Esophagus squamous epithelium (tissue), 5 donors: ENCODE measurements at regions not wholly inside any gene's neighbourhood (a gene's known extent, or its start where the extent isn't known, plus 50 kb on each side); places are given as distances from the start of the nearest gene placed in this dataset.

Experiments
- DNase-seq: peaks from one replicate; lab custom pipeline; 2025; lab: John Stamatoyannopoulos, UW
- H3K27ac ChIP-seq, 4 donors: fragments of 200-600 bp; sonication (generic); one replicate each; pipeline ENCODE4 v1.5.1; 2016 to 2019; ENCODE audit warnings: mild to moderate bottlenecking in 1 of 4
- H3K27me3 ChIP-seq, 4 donors: fragments of 200-600 bp; sonication (generic); 1 replicate in 3 of 4; 2 replicates in 1 of 4; pipeline versions ENCODE4 v1.5.1 to v1.6.0; 2017 to 2021; ENCODE audit warnings: antibody characterized with exemption in 1 of 4
- H3K36me3 ChIP-seq, 3 donors: fragments of 200-600 bp; sonication (generic); one replicate each; pipeline ENCODE4 v1.5.1; 2016 to 2019
- H3K4me1 ChIP-seq, 3 donors: fragments of 200-600 bp; sonication (generic); one replicate each; pipeline ENCODE4 v1.5.1; 2017 to 2019
- H3K4me3 ChIP-seq, 4 donors: fragments of 200-600 bp; sonication (generic); 1 replicate in 3 of 4; 2 replicates in 1 of 4; pipeline ENCODE4 v1.5.1; 2016 to 2019; ENCODE audit warnings: mild to moderate bottlenecking in 2 of 4, moderate library complexity in 1 of 4
- H3K9me3 ChIP-seq, 3 donors: fragments of 200-600 bp; sonication (generic); one replicate each; pipeline ENCODE4 v1.5.1; 2016 to 2019
- CTCF ChIP-seq, 6 experiments: fragments of 450-650 bp in 4 of 6; fragments of 200-600 bp in 2 of 6; sonication (generic) in 2 of 6; IDR thresholded peaks; one replicate each; pipeline ENCODE4 v1.5.1; 2016 to 2019; ENCODE audit warnings: antibody characterized with exemption in 6 of 6, mild to moderate bottlenecking in 4 of 6, moderate library complexity in 4 of 6
- POLR2A ChIP-seq, 4 donors: fragments of 450-650 bp; IDR thresholded peaks; one replicate each; pipeline ENCODE4 v1.6.1; 2017; ENCODE audit warnings: antibody characterized with exemption in 4 of 4, mild to moderate bottlenecking in 4 of 4, moderate library complexity in 3 of 4
- WGBS, 2 donors: methylation state at CpG; one replicate each; pipeline ENCODE4 v1.1.5; 2018; 5-methylcytosine and 5-hydroxymethylcytosine counted together
- intact Hi-C: fragments of 100-400 bp; cut with DNase I; formaldehyde crosslinking; loops from one replicate; pipeline ENCODE4 v1.15.0; 2022
- donor health status: DM: yes; HTN: yes; CAD: no.

DNA sequence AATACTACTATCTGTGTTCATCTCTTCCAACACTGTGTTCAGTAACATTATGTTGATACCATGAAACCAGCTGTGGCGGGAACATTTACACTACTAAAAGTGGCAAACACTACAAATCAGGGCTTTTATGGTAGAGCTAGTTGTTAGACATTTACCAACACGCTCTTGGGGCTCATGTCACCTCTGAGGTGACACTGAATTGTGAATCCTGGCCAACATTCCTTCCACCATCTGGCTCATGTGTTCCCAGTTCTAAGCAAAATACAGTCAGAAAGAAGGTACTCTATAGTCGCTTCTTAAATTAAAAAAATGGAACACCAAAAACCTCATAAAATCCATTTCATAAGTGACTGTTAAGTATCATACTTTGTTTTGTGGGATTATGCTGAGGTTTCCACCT is 436.6 kb downstream of the FUT8 start:
- Histone ChIP-seq H3K4me1 (no peaks in the 10 kb centered on the region), H3K36me3 (no peaks in the 10 kb centered on the region), H3K9me3 (no peaks in the 10 kb centered on the region), H3K4me3 (no peak overlapping the region), H3K27me3 (no peaks in the 10 kb centered on the region), H3K27ac (no peak overlapping the region)
- DNase-seq: no peak
- intact Hi-C loops: no loop called here
- TF ChIP-seq CTCF (IDR thresholded peaks at IDR 0.05) (no peak), POLR2A (IDR thresholded peaks at IDR 0.05) (no peak)
- 86 to 87% methylated on average over 3 of the region's 3 CpGs for WGBS, 2 donors

GRCh38 chr14:65849558-65849957 is 437.0 kb downstream of the FUT8 start:
- Histone ChIP-seq H3K4me3 (no peak overlapping the region), H3K9me3 (no peaks in the 10 kb centered on the region), H3K27ac (no peak overlapping the region), H3K4me1 (no peaks in the 10 kb centered on the region), H3K36me3 (no peaks in the 10 kb centered on the region), H3K27me3 (no peaks in the 10 kb centered on the region)
- intact Hi-C loops: no loop called here
- no peak for TF ChIP-seq POLR2A (IDR thresholded peaks at IDR 0.05)
- TF ChIP-seq CTCF (IDR thresholded peaks at IDR 0.05): no peak
- DNase-seq: no peak
- 34 to 56% methylated on average over 1 to 2 of the region's 2 CpGs for WGBS, 2 donors

- WGBS, 2 donors: 72 to 84% methylated on average over 10 of the region's 10 CpGs
- intact Hi-C loops: no loop called here
- TF ChIP-seq CTCF (IDR thresholded peaks at IDR 0.05): no peak
- TF ChIP-seq POLR2A (IDR thresholded peaks at IDR 0.05): no peak
- no peaks in the 10 kb centered on the region for H3K4me1 ChIP-seq
- H3K27ac ChIP-seq: peak overlapping the region in 1 of 4 donors; percentile 26
- no peaks in the 10 kb centered on the region for H3K9me3 ChIP-seq
- no peaks in the 10 kb centered on the region for H3K36me3 ChIP-seq
- no peak overlapping the region for H3K4me3 ChIP-seq
- no peak for DNase-seq
- H3K27me3 ChIP-seq: no peaks in the 10 kb centered on the region
Observed at GRCh38 chr14:65850429-65851135, 438.1 kb downstream of the FUT8 start.

- H3K36me3 ChIP-seq: no peaks in the 10 kb centered on the region
- no peak overlapping the region for H3K27ac ChIP-seq
- H3K9me3 ChIP-seq: no peaks in the 10 kb centered on the region
- no peak for TF ChIP-seq CTCF (IDR thresholded peaks at IDR 0.05)
- no peak for TF ChIP-seq POLR2A (IDR thresholded peaks at IDR 0.05)
- no peak overlapping the region for H3K4me3 ChIP-seq
- intact Hi-C loops: no loop called here
- no peaks in the 10 kb centered on the region for H3K27me3 ChIP-seq
- no peaks in the 10 kb centered on the region for H3K4me1 ChIP-seq
- no peak for DNase-seq
- WGBS, 2 donors: 0 to 42% methylated on average over 1 to 2 of the region's 2 CpGs
Observed at GRCh38 chr14:65852689-65853088, 440.2 kb downstream of the FUT8 start.

DNA sequence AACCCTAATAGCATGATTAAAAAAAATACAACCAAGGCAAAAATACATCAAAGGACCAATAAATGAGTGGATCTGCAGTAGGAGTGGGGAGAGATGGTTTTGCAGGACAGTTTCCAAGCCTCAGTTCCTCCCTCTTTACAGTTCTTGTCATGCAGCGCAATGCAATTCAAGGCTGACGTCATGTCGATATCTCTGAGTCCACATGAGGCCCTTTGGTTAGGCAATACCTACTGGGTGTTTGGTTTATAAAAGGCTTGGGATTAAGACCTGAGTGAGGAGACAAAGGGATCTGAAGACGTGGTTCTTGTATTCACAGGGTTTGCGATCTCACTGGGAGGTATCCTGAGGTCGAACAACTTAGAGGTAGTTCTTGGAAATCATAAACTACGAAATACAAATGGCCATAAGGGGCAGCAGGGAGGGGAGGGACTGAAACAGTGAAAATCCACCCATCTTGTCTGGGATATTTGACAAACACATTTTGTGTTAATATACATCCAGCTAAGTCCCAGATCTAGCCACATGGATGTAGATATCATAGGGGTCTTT is 441.0 kb downstream of the FUT8 start:
- intact Hi-C loops: no loop called here
- Histone ChIP-seq H3K4me3 (no peak overlapping the region), H3K27ac (no peak overlapping the region), H3K4me1 (no peaks in the 10 kb centered on the region), H3K36me3 (no peaks in the 10 kb centered on the region), H3K27me3 (no peaks in the 10 kb centered on the region), H3K9me3 (no peaks in the 10 kb centered on the region)
- no peak for DNase-seq
- no peak for TF ChIP-seq POLR2A (IDR thresholded peaks at IDR 0.05)
- TF ChIP-seq CTCF (IDR thresholded peaks at IDR 0.05): no peak
- whole genome bisulfite sequencing, 2 donors: 82 to 85% methylated on average over 7 of the region's 7 CpGs
